OCI-LY7 (cell line): ENCODE measurements at regions not wholly inside any gene's neighbourhood (a gene's known extent, or its start where the extent isn't known, plus 50 kb on each side); places are given as distances from the start of the nearest gene placed in this dataset.

Source experiments
- EZH2phosphoT487 ChIP-seq: fragments of 200-600 bp; sonication (generic); IDR thresholded peaks from 2 replicates; pipeline ENCODE4 v1.6.1; 2018; ENCODE audit warnings: low read depth, borderline replicate concordance, mild to moderate bottlenecking, mixed run types, antibody characterized with exemption, low read length, moderate library complexity, mixed read lengths
- TF ChIP-seq, protein P1 (sequence below): fragments of 200-600 bp; sonication (generic); conservative IDR thresholded peaks from 2 replicates; pipeline ENCODE4 v1.5.1; 2014; ENCODE audit warnings: mild to moderate bottlenecking, antibody characterized with exemption, low read length, moderate library complexity, mixed read lengths

DNA sequence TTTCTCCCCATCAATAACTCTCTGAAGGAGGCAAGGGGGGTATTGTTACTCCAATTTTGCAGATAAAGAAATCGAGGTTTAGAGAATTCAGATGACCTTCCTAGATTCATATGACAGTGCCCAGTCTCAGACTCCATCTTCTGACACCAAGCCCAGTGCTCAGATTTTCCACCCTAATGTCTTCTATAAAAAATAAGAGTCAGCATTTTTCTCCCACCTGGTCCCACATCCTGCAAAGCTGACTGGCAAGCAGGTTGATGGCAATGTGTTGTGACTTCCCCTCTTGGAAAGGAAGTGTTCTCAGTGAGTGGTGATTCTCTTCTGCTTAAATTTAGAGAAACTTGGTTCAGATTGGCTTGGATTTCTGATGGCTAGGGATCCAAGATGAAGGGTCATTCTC is 129.4 kb downstream of the SOX9 start:
- TF ChIP-seq, protein P1, sequence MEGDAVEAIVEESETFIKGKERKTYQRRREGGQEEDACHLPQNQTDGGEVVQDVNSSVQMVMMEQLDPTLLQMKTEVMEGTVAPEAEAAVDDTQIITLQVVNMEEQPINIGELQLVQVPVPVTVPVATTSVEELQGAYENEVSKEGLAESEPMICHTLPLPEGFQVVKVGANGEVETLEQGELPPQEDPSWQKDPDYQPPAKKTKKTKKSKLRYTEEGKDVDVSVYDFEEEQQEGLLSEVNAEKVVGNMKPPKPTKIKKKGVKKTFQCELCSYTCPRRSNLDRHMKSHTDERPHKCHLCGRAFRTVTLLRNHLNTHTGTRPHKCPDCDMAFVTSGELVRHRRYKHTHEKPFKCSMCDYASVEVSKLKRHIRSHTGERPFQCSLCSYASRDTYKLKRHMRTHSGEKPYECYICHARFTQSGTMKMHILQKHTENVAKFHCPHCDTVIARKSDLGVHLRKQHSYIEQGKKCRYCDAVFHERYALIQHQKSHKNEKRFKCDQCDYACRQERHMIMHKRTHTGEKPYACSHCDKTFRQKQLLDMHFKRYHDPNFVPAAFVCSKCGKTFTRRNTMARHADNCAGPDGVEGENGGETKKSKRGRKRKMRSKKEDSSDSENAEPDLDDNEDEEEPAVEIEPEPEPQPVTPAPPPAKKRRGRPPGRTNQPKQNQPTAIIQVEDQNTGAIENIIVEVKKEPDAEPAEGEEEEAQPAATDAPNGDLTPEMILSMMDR = no peak
- no peak for TF ChIP-seq EZH2phosphoT487
